ENCODE measurements at regions not wholly inside any gene's neighbourhood (a gene's known extent, or its start where the extent isn't known, plus 50 kb on each side); places are given as distances from the start of the nearest gene placed in this dataset.

- TF ChIP-seq CTCF (conservative IDR thresholded peaks at IDR 0.05; ENCODE audit: low read depth in 2 of 2): no peak
- TF ChIP-seq ZNF462 (CRISPR knock-in tag; IDR thresholded peaks at IDR 0.05): no peak
- no peak for TF ChIP-seq JUNB (IDR thresholded peaks at IDR 0.05; ENCODE audit: unreplicated experiment)
- TF ChIP-seq ZNF331 (CRISPR knock-in tag; IDR thresholded peaks at IDR 0.05; ENCODE audit: low read depth): no peak
Measured at GRCh38 chr2:160884056-160884455, 276.2 kb upstream of the TANK start (continued).

- Histone ChIP-seq H3K4me2 (no peak overlapping the region), H3K4me3 (no peak overlapping the region), H3K4me1 (ENCODE audit: insufficient read depth) (no peaks in the 10 kb centered on the region), H3F3A (replicated peaks; ENCODE audit: low read depth) (no peaks in the 10 kb centered on the region), H3K36me3 (ENCODE audit: insufficient read depth) (no peaks in the 10 kb centered on the region), H2AFZ (0 out of 2 replicates have a peak overlapping the region, but pooled peaks have one; percentile 23), H3K27me3 (ENCODE audit: insufficient read depth) (no peaks in the 10 kb centered on the region), H3K9me2 (ENCODE audit: insufficient read depth) (peaks cover 11% of the 10 kb centered on the region; the same call in 1 of the 2 replicates), H4K20me1 (replicated peaks; ENCODE audit: insufficient read depth) (no peaks in the 10 kb centered on the region), H3K27ac (ENCODE audit: low read depth) (no peak overlapping the region), H3K79me2 (replicated peaks; ENCODE audit: insufficient read depth) (no peaks in the 10 kb centered on the region)
- no peak overlapping the region for H3K27ac Mint-ChIP-seq
- DNase-seq (ENCODE audit: low spot score): no peak
- no peak for ATAC-seq
- no peaks in the 10 kb centered on the region; the same call in 2 of the 3 replicates for H3K9me3 Mint-ChIP-seq
- H3K36me3 Mint-ChIP-seq (ENCODE audit: low read depth): no peaks in the 10 kb centered on the region
- peaks cover 2% of the 10 kb centered on the region for H3K27me3 Mint-ChIP-seq (ENCODE audit: insufficient read depth, low read depth, poor library complexity)
- no peaks in the 10 kb centered on the region for H3K4me1 Mint-ChIP-seq
- TF ChIP-seq ZNF114 (CRISPR knock-in tag; IDR thresholded peaks at IDR 0.05) (no peak), REST (IDR thresholded peaks at IDR 0.05; ENCODE audit: unreplicated experiment) (no peak), EZH2 (IDR thresholded peaks at IDR 0.05; ENCODE audit: low read depth, unreplicated experiment) (no peak)
- H3K4me3 Mint-ChIP-seq: no peak overlapping the region
Measured at GRCh38 chr2:160889439-160890170, 270.6 kb upstream of the TANK start.
